ENCODE measurements at regions not wholly inside any gene's neighbourhood (a gene's known extent, or its start where the extent isn't known, plus 50 kb on each side); places are given as distances from the start of the nearest gene placed in this dataset.

DNA sequence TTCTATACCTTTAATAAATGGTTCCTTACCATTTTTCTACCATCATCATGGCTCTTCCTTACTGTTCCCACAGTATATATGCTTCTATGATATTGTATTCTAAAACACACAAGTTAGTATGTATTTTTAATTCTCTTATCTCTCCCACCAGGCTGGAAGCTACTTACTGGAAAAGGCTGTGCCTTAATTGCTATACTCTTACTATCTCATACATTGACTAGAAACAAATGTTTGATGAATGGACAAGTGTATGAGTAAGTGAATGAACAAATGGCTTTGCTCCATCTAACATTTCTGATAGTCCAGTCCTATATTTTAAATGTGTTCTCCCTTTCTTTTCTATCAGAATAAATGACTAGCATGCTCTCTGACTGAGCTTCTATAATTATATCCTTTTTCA lies 320.8 kb upstream of the RASGEF1B start:
- dilution Hi-C loops (cut with MboI; ENCODE audit: extremely low pct_ligation_motif_present, low sequenced_read_pairs), result no loop called here
- no peaks in the 10 kb centered on the region for H3K36me3 ChIP-seq (ENCODE audit: control insufficient read depth in 2 of 2, extremely low read depth in 1 of 2, insufficient read depth in 2 of 2, low read length in 2 of 2)

DNA sequence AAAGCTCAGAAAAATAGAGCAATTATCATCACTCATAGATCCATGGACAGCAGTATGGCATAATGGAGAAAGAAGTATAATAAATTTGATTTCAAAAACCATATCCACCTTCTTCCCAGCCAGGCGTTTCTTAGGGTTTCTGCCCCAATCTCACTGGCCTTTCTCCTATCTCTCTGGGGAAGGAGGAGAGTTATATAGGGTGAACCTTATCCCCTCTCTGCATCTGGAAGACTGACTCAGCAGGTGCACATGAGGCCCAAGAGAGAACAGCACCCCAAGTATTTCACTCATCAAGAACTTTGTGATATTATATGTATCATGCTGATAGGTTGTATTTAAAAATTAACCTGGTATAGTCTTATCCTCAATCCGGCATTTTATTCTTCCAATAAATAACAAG lies 318.8 kb upstream of the RASGEF1B start:
- Histone ChIP-seq H3K4me3 (ENCODE audit: control insufficient read depth in 2 of 3, extremely low read depth in 1 of 3, insufficient read depth in 2 of 3, low read depth in 1 of 3, low read length in 3 of 3) (no peak overlapping the region), H3K9ac (ENCODE audit: control insufficient read depth, extremely low read depth, insufficient read depth, low read length) (no peak overlapping the region), H3K4me2 (ENCODE audit: control insufficient read depth, extremely low read depth, insufficient read depth, low read depth, low read length) (no peak overlapping the region), H3K4me1 (ENCODE audit: control insufficient read depth, extremely low read depth, insufficient read depth, low read length) (no peaks in the 10 kb centered on the region), H3K36me3 (ENCODE audit: control insufficient read depth in 2 of 2, extremely low read depth in 1 of 2, insufficient read depth in 2 of 2, low read length in 2 of 2) (no peaks in the 10 kb centered on the region), H3K27me3 (ENCODE audit: control insufficient read depth, extremely low read depth, insufficient read depth, low read length) (no peaks in the 10 kb centered on the region), H2AFZ (ENCODE audit: control insufficient read depth, low read length) (no peak overlapping the region), H3K9me1 (ENCODE audit: control insufficient read depth, extremely low read depth, insufficient read depth, low read length) (no peaks in the 10 kb centered on the region), H3K9me3 (ENCODE audit: control insufficient read depth, low read depth, low read length) (no peaks in the 10 kb centered on the region), H3K27ac (ENCODE audit: control insufficient read depth, insufficient read depth, low read length) (no peak overlapping the region), H4K20me1 (ENCODE audit: control insufficient read depth, extremely low read depth, insufficient read depth, low read length) (no peaks in the 10 kb centered on the region), H3K79me2 (ENCODE audit: control insufficient read depth, insufficient read depth, low read length) (no peaks in the 10 kb centered on the region)
- FAIRE-seq (no peak), DNase-seq (ENCODE audit: low read depth, low spot score) (no peak)
- TF ChIP-seq, protein P1, sequence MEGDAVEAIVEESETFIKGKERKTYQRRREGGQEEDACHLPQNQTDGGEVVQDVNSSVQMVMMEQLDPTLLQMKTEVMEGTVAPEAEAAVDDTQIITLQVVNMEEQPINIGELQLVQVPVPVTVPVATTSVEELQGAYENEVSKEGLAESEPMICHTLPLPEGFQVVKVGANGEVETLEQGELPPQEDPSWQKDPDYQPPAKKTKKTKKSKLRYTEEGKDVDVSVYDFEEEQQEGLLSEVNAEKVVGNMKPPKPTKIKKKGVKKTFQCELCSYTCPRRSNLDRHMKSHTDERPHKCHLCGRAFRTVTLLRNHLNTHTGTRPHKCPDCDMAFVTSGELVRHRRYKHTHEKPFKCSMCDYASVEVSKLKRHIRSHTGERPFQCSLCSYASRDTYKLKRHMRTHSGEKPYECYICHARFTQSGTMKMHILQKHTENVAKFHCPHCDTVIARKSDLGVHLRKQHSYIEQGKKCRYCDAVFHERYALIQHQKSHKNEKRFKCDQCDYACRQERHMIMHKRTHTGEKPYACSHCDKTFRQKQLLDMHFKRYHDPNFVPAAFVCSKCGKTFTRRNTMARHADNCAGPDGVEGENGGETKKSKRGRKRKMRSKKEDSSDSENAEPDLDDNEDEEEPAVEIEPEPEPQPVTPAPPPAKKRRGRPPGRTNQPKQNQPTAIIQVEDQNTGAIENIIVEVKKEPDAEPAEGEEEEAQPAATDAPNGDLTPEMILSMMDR (optimal IDR thresholded peaks at IDR 0.05 in 1 of 3, IDR thresholded peaks at IDR 0.05 in 1 of 3, conservative IDR thresholded peaks at IDR 0.05 in 1 of 3; ENCODE audit: extremely low read depth in 1 of 3, insufficient read depth in 2 of 3, low read length in 3 of 3), result no peak
- no peak for TF ChIP-seq EZH2 (IDR thresholded peaks at IDR 0.05; ENCODE audit: low read length)
- dilution Hi-C loops (cut with MboI; ENCODE audit: extremely low pct_ligation_motif_present, low sequenced_read_pairs), result no loop called here

More for the DNA sequence above, 320.8 kb upstream of the RASGEF1B start:
- no peak overlapping the region for H3K9ac ChIP-seq (ENCODE audit: control insufficient read depth, extremely low read depth, insufficient read depth, low read length)
- H3K9me1 ChIP-seq (ENCODE audit: control insufficient read depth, extremely low read depth, insufficient read depth, low read length), result no peaks in the 10 kb centered on the region
- H3K4me2 ChIP-seq (ENCODE audit: control insufficient read depth, extremely low read depth, insufficient read depth, low read depth, low read length), result no peak overlapping the region
- H3K27me3 ChIP-seq (ENCODE audit: control insufficient read depth, extremely low read depth, insufficient read depth, low read length), result no peaks in the 10 kb centered on the region
- no peaks in the 10 kb centered on the region for H3K4me1 ChIP-seq (ENCODE audit: control insufficient read depth, extremely low read depth, insufficient read depth, low read length)
- H3K27ac ChIP-seq (ENCODE audit: control insufficient read depth, insufficient read depth, low read length), result no peak overlapping the region
- H3K9me3 ChIP-seq (ENCODE audit: control insufficient read depth, low read depth, low read length), result no peaks in the 10 kb centered on the region
- TF ChIP-seq EZH2 (IDR thresholded peaks at IDR 0.05; ENCODE audit: low read length), result no peak
- TF ChIP-seq, protein P1 (optimal IDR thresholded peaks at IDR 0.05 in 1 of 3, IDR thresholded peaks at IDR 0.05 in 1 of 3, conservative IDR thresholded peaks at IDR 0.05 in 1 of 3; ENCODE audit: extremely low read depth in 1 of 3, insufficient read depth in 2 of 3, low read length in 3 of 3), result no peak
- no peak for FAIRE-seq
- DNase-seq (ENCODE audit: low read depth, low spot score), result no peak
- no peak overlapping the region for H2AFZ ChIP-seq (ENCODE audit: control insufficient read depth, low read length)
- no peaks in the 10 kb centered on the region for H3K79me2 ChIP-seq (ENCODE audit: control insufficient read depth, insufficient read depth, low read length)
- H4K20me1 ChIP-seq (ENCODE audit: control insufficient read depth, extremely low read depth, insufficient read depth, low read length), result no peaks in the 10 kb centered on the region
- H3K4me3 ChIP-seq (ENCODE audit: control insufficient read depth in 2 of 3, extremely low read depth in 1 of 3, insufficient read depth in 2 of 3, low read depth in 1 of 3, low read length in 3 of 3), result no peak overlapping the region

Measured in keratinocyte (primary cell).